GM12878 (cell line): ENCODE measurements at regions not wholly inside any gene's neighbourhood (a gene's known extent, or its start where the extent isn't known, plus 50 kb on each side); places are given as distances from the start of the nearest gene placed in this dataset.

Experiments
- ATAC-seq: fragments of 200-7000 bp; cut with Tn5 transposase; 3 replicates; pipeline ENCODE4 v1.9.1; 2020; ENCODE audit warnings: mild to moderate bottlenecking, moderate library complexity
- BruUV-seq: library from RNA; stranded (reverse); fragments of 400-500 nt; replicated peaks from 2 replicates; lab custom pipeline; 2021; lab: Mats Ljungman, UMichigan
- CTCF ChIA-PET: fragments of 300-600 bp; sonication (Branson Sonifier 250); formaldehyde crosslinking; extraction: SDS; loops from one replicate; lab custom pipeline; 2021; ENCODE audit warnings: inconsistent platforms; lab: Yijun Ruan, JAX
- POLR2A ChIA-PET: fragments of 350-600 bp; formaldehyde crosslinking; extraction: SDS; loops from one replicate; lab custom pipeline; 2021; ENCODE audit warnings: inconsistent platforms; lab: Charles Lee
- RAD21 ChIA-PET: fragments of 300-600 bp; sonication (Branson Sonifier 250); formaldehyde crosslinking; loops from one replicate; lab custom pipeline; 2023; ENCODE audit warnings: antibody characterized with exemption; ENCODE audit not compliant: unreplicated experiment; lab: Charles Lee
- SMC1A ChIA-PET: fragments of 300-600 bp; sonication (Branson Sonifier 250); formaldehyde crosslinking; loops from one replicate; lab custom pipeline; 2023; ENCODE audit not compliant: unreplicated experiment, uncharacterized antibody; lab: Charles Lee
- DNase-seq: peaks from one replicate; pipeline ENCODE4 v3.0.0-alpha.2; 2011; ENCODE audit warnings: low read depth, low spot score
- FAIRE-seq: peaks from 3 replicates; lab custom pipeline; 2011; peaks lifted over from hg19 to GRCh38; lab: Jason Lieb, UNC
- H2AFZ ChIP-seq: 2 replicates; pipeline ENCODE4 v1.6.0; 2011; ENCODE audit warnings: low read depth, low read length, control low read depth; ENCODE audit not compliant: control insufficient read depth
- H3K27ac ChIP-seq: 2 replicates; pipeline ENCODE4 v1.5.1; 2011; ENCODE audit warnings: control low read depth; ENCODE audit not compliant: control insufficient read depth, insufficient read depth
- H3K27me3 ChIP-seq, 2 experiments: replicated peaks in 1 of 2; 2 replicates each; pipeline versions ENCODE4 v1.6.0 to v1.6.1; 2011; ENCODE audit warnings: low read length in 1 of 2; ENCODE audit not compliant: control insufficient read depth in 2 of 2, insufficient read depth in 2 of 2
- H3K36me3 ChIP-seq, 2 experiments: 2 replicates each; pipeline ENCODE4 v1.5.1; 2011; ENCODE audit warnings: low read length in 1 of 2; ENCODE audit not compliant: control insufficient read depth in 2 of 2, insufficient read depth in 2 of 2
- H3K4me1 ChIP-seq: 2 replicates; pipeline ENCODE4 v1.6.1; 2011; ENCODE audit warnings: mild to moderate bottlenecking, low read length, moderate library complexity, mixed read lengths; ENCODE audit not compliant: control insufficient read depth, insufficient read depth
- H3K4me2 ChIP-seq: 2 replicates; pipeline ENCODE4 v1.6.0; 2011; ENCODE audit warnings: control low read depth; ENCODE audit not compliant: control insufficient read depth, insufficient read depth
- H3K4me3 ChIP-seq: fragments of 200-600 bp; sonication (generic); 2 replicates; pipeline ENCODE4 v1.5.1; 2016
- H3K79me2 ChIP-seq: 2 replicates; pipeline ENCODE4 v1.6.0; 2011; ENCODE audit warnings: low read length; ENCODE audit not compliant: control insufficient read depth, insufficient read depth
- H3K9ac ChIP-seq: 2 replicates; pipeline ENCODE4 v1.8.0; 2011; ENCODE audit warnings: low read length, control low read depth, mixed read lengths; ENCODE audit not compliant: control insufficient read depth, insufficient read depth
- H3K9me3 ChIP-seq: replicated peaks from 3 replicates; pipeline ENCODE4 v1.5.1; 2011; ENCODE audit warnings: mild to moderate bottlenecking, low read length; ENCODE audit not compliant: control insufficient read depth, insufficient read depth
- H4K20me1 ChIP-seq: 2 replicates; pipeline ENCODE4 v1.6.0; 2011; ENCODE audit not compliant: control insufficient read depth, insufficient read depth
- ASH2L ChIP-seq: fragments of 300-600, 200-600 bp; sonication (generic); IDR thresholded peaks from 2 replicates; pipeline ENCODE4 v1.6.1; 2017; ENCODE audit warnings: low read depth, mild to moderate bottlenecking, borderline replicate concordance
- BMI1 ChIP-seq: fragments of 450-650 bp; IDR thresholded peaks from 2 replicates; pipeline ENCODE4 v1.6.1; 2016; ENCODE audit warnings: mild to moderate bottlenecking, moderate library complexity, borderline replicate concordance
- IRF4 ChIP-seq: IDR thresholded peaks from 2 replicates; pipeline ENCODE4 v1.6.1; 2011; ENCODE audit warnings: low read depth, low read length
- NR2C2 ChIP-seq: IDR thresholded peaks from 2 replicates; pipeline ENCODE4 v1.6.1; 2011; ENCODE audit warnings: borderline replicate concordance, low read depth; ENCODE audit not compliant: control insufficient read depth, insufficient read length
- PAX5 ChIP-seq: IDR thresholded peaks from 2 replicates; pipeline ENCODE4 v1.6.1; 2011; ENCODE audit warnings: low read depth, low read length, borderline replicate concordance
- RCOR1 ChIP-seq: conservative IDR thresholded peaks from 2 replicates; pipeline ENCODE4 v1.6.1; 2012; ENCODE audit warnings: low read depth, low read length, improper control_type of control experiment
- ZBED1 ChIP-seq: IDR thresholded peaks from 2 replicates; pipeline ENCODE4 v1.6.1; 2016; ENCODE audit warnings: borderline replicate concordance
- WGBS: methylation state at CpG from one replicate; pipeline ENCODE4 v1.1.6; 2016; ENCODE audit warnings: low lambda C conversion rate; ENCODE audit not compliant: insufficient replicate concordance, insufficient coverage; ENCODE audit errors: missing lambda C conversion rate; 5-methylcytosine and 5-hydroxymethylcytosine counted together
- in situ Hi-C: fragments of 300-500 bp; cut with MboI; formaldehyde crosslinking; loops from 9 replicates; pipeline ENCODE4 v1.14.3; 2018; ENCODE audit warnings: mixed read lengths
- intact Hi-C: fragments of 100-400 bp; cut with micrococcal nuclease; formaldehyde crosslinking; loops from one replicate; pipeline ENCODE4 v1.14.2; 2022; ENCODE audit not compliant: unreplicated experiment

GRCh38 chrX:94045724-94046123 lies 371.7 kb downstream of the FAM133A start:
- no peaks in the 10 kb centered on the region; the same call in 2 of the 3 replicates for H3K9me3 ChIP-seq
- H4K20me1 ChIP-seq = no peaks in the 10 kb centered on the region
- 33% methylated on average over 13 of the region's 16 CpGs for WGBS
- DNase-seq = no peak
- H3K4me2 ChIP-seq = no peak overlapping the region
- ChIA-PET SMC1A (interaction anchor here (1.2 kb wide), 1 partner anchor 12 kb away, joined by 3 read pairs; no protein-coding TSS in a partner anchor), RAD21 (no interaction called here), POLR2A (no interaction called here), CTCF (no interaction called here)
- no peak overlapping the region for H3K27ac ChIP-seq
- TF ChIP-seq ZBED1 = no peak
- no peak for TF ChIP-seq BMI1
- no peak for TF ChIP-seq ASH2L
- TF ChIP-seq RCOR1 = no peak
- no peak overlapping the region for H3K4me3 ChIP-seq
- no peak for FAIRE-seq
- no peak overlapping the region for H3K9ac ChIP-seq
- H2AFZ ChIP-seq = no peak overlapping the region
- BruUV-seq = no TSS peak
- no peaks in the 10 kb centered on the region for H3K79me2 ChIP-seq
- no peaks in the 10 kb centered on the region for H3K27me3 ChIP-seq
- in situ Hi-C loops (no loop called here), intact Hi-C loops (no loop called here)
- H3K4me1 ChIP-seq = no peaks in the 10 kb centered on the region
- ATAC-seq = no peak
- H3K36me3 ChIP-seq = no peaks in the 10 kb centered on the region

- SMC1A ChIA-PET = no interaction called here
- no peak for DNase-seq
- H3K4me3 ChIP-seq = no peak overlapping the region
- H3K27ac ChIP-seq = no peak overlapping the region
- no peak for TF ChIP-seq NR2C2
- no peak for TF ChIP-seq IRF4
- no peak for TF ChIP-seq PAX5
- TF ChIP-seq, all 136 proteins: peak for 0
- POLR2A ChIA-PET = no interaction called here
- no TSS peak for BruUV-seq
- no peaks in the 10 kb centered on the region for H3K9me3 ChIP-seq
- H3K27me3 ChIP-seq = no peaks in the 10 kb centered on the region
- FAIRE-seq = no peak
- H3K36me3 ChIP-seq = no peaks in the 10 kb centered on the region
- no peak overlapping the region for H3K9ac ChIP-seq
- H3K79me2 ChIP-seq = no peaks in the 10 kb centered on the region
- H3K4me1 ChIP-seq = no peaks in the 10 kb centered on the region
- RAD21 ChIA-PET = interaction anchor here (1.3 kb wide), 1 partner anchor 9 kb away, joined by 3 read pairs; no protein-coding TSS in a partner anchor
- no peak overlapping the region for H2AFZ ChIP-seq
- no peaks in the 10 kb centered on the region for H4K20me1 ChIP-seq
- in situ Hi-C loops = no loop called here
- H3K4me2 ChIP-seq = no peak overlapping the region
- CTCF ChIA-PET = no interaction called here
- ATAC-seq = no peak
- intact Hi-C loops = no loop called here
- WGBS = 13% methylated on average over 2 of the region's 2 CpGs
Measured at GRCh38 chrX:94051926-94052325, 377.9 kb downstream of the FAM133A start.
